ENCODE measurements at regions not wholly inside any gene's neighbourhood (a gene's known extent, or its start where the extent isn't known, plus 50 kb on each side); places are given as distances from the start of the nearest gene placed in this dataset.

DNA sequence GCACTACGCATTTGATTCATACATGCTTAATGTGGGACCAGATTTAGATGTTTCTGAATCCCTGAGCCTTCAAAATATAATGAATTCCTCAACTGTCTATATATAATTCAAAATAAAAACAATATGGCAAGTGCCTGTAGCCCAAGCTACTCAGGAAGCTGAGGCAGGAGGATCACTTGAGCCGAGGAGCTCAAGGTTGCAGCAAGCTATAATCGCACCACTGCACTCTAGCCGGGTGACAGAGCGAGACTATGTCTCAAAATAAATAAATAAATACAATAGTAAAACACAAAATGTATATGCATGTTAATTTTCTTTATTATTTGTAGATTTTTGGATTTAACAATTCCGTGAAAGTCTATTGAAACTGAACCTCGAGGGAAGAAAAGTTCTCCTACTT lies 50.6 kb upstream of the IRX6 start:
- TF ChIP-seq CTCF (conservative IDR thresholded peaks at IDR 0.05; ENCODE audit: low read depth in 2 of 2) (no peak), STAT1 (IDR thresholded peaks at IDR 0.05; ENCODE audit: unreplicated experiment) (no peak), POLR2AphosphoS5 (IDR thresholded peaks at IDR 0.05; ENCODE audit: low read depth) (no peak), CREB1 (CRISPR knock-in tag; IDR thresholded peaks at IDR 0.05; ENCODE audit: low read depth) (no peak), EZH2 (IDR thresholded peaks at IDR 0.05; ENCODE audit: low read depth, unreplicated experiment) (no peak)
- TF ChIP-seq, protein P1, sequence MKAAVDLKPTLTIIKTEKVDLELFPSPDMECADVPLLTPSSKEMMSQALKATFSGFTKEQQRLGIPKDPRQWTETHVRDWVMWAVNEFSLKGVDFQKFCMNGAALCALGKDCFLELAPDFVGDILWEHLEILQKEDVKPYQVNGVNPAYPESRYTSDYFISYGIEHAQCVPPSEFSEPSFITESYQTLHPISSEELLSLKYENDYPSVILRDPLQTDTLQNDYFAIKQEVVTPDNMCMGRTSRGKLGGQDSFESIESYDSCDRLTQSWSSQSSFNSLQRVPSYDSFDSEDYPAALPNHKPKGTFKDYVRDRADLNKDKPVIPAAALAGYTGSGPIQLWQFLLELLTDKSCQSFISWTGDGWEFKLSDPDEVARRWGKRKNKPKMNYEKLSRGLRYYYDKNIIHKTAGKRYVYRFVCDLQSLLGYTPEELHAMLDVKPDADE (IDR thresholded peaks at IDR 0.05): no peak
- TF ChIP-seq, protein P2, sequence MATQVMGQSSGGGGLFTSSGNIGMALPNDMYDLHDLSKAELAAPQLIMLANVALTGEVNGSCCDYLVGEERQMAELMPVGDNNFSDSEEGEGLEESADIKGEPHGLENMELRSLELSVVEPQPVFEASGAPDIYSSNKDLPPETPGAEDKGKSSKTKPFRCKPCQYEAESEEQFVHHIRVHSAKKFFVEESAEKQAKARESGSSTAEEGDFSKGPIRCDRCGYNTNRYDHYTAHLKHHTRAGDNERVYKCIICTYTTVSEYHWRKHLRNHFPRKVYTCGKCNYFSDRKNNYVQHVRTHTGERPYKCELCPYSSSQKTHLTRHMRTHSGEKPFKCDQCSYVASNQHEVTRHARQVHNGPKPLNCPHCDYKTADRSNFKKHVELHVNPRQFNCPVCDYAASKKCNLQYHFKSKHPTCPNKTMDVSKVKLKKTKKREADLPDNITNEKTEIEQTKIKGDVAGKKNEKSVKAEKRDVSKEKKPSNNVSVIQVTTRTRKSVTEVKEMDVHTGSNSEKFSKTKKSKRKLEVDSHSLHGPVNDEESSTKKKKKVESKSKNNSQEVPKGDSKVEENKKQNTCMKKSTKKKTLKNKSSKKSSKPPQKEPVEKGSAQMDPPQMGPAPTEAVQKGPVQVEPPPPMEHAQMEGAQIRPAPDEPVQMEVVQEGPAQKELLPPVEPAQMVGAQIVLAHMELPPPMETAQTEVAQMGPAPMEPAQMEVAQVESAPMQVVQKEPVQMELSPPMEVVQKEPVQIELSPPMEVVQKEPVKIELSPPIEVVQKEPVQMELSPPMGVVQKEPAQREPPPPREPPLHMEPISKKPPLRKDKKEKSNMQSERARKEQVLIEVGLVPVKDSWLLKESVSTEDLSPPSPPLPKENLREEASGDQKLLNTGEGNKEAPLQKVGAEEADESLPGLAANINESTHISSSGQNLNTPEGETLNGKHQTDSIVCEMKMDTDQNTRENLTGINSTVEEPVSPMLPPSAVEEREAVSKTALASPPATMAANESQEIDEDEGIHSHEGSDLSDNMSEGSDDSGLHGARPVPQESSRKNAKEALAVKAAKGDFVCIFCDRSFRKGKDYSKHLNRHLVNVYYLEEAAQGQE (IDR thresholded peaks at IDR 0.05; ENCODE audit: unreplicated experiment): no peak
